ENCODE measurements at regions not wholly inside any gene's neighbourhood (a gene's known extent, or its start where the extent isn't known, plus 50 kb on each side); places are given as distances from the start of the nearest gene placed in this dataset.

GRCh38 chr6:166757232-166758135 is 130.4 kb upstream of the RPS6KA2 start:
- TF ChIP-seq CTCF (IDR thresholded peaks at IDR 0.05) (no peak), POLR2A (IDR thresholded peaks at IDR 0.05) (no peak), EP300 (IDR thresholded peaks at IDR 0.05) (no peak)

All from tibial nerve (tissue), 4 donors.